ENCODE measurements at regions not wholly inside any gene's neighbourhood (a gene's known extent, or its start where the extent isn't known, plus 50 kb on each side); places are given as distances from the start of the nearest gene placed in this dataset.

DNA sequence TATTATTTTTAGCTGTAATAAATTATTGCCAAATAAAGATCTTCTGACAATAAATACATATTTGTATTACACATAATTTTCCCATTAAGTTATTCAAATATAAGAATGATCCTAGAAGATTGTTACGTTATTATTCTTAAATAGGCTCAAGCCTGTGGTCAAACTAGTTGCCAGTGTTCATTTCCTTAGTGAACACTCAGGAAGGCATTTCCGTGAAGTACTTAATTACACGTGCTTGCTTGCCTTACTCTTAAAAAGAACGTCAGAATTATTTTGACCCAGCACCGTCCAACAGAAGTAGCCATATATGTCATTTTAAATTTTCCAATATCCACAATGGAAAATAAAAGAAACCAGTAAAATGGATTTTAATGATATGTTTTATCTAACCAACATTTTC, 249.8 kb downstream of the TXNL1 start:
- ChIA-PET CTCF (no interaction called here), POLR2A (no interaction called here)
- ATAC-seq (no peak), DNase-seq (no peak)
- Mint-ChIP-seq H3K27ac (no peak overlapping the region), H3K9me3 (ENCODE audit: insufficient read depth) (no peaks in the 10 kb centered on the region), H3K27me3 (ENCODE audit: low read depth) (no peaks in the 10 kb centered on the region), H3K36me3 (ENCODE audit: low read depth) (no peaks in the 10 kb centered on the region), H3K4me1 (ENCODE audit: low read depth) (no peaks in the 10 kb centered on the region), H3K4me3 (no peak overlapping the region)

DNA sequence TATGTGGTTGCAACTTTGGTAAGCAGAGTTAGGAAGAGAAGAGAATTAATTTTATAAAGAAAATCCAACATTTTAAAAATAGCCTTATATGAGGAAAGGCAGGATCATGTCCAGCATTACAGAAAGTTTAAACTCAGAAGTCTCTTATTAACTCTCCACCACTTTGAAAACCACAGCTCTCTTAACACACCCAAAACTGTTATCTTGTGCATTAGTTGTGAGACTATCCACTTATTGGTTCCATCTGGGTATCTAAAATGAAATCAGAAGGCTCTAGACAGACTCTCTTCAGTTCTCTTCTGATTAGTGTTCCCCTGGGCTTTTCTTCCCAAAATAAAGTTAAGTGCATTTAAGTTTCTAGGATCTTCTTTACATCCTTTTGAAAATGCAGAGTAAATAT, 251.5 kb downstream of the TXNL1 start:
- Mint-ChIP-seq H3K4me3 (no peak overlapping the region), H3K4me1 (ENCODE audit: low read depth) (no peaks in the 10 kb centered on the region), H3K27me3 (ENCODE audit: low read depth) (no peaks in the 10 kb centered on the region), H3K27ac (no peak overlapping the region), H3K36me3 (ENCODE audit: low read depth) (no peaks in the 10 kb centered on the region), H3K9me3 (ENCODE audit: insufficient read depth) (no peaks in the 10 kb centered on the region)
- no peak for ATAC-seq
- CTCF ChIA-PET: no interaction called here
- POLR2A ChIA-PET: no interaction called here
- DNase-seq: no peak

DNA sequence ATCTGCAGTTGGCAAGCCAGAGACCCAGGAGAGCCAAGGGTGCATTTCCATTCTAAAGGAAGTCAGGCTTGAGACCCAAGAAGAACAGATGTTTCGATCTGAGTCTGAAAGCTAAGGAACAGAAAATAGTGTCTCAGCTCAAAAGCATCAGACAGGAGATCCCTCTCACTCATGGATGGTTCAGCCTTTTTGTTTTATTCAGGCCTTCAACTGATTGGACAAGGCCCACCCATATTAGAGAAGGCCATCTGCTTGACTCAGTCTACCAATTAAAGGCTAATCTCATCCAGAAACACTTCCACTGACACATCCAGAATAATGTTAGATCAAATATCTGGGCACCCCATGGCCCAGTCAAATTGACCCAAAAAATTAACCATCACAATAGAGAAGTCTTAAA, 255.0 kb downstream of the TXNL1 start:
- Mint-ChIP-seq H3K4me3 (no peak overlapping the region), H3K27me3 (ENCODE audit: low read depth) (no peaks in the 10 kb centered on the region), H3K9me3 (ENCODE audit: insufficient read depth) (no peaks in the 10 kb centered on the region), H3K27ac (no peak overlapping the region), H3K4me1 (ENCODE audit: low read depth) (no peaks in the 10 kb centered on the region), H3K36me3 (ENCODE audit: low read depth) (no peaks in the 10 kb centered on the region)
- ChIA-PET POLR2A (no interaction called here), CTCF (no interaction called here)
- ATAC-seq: no peak
- no peak for DNase-seq

DNA sequence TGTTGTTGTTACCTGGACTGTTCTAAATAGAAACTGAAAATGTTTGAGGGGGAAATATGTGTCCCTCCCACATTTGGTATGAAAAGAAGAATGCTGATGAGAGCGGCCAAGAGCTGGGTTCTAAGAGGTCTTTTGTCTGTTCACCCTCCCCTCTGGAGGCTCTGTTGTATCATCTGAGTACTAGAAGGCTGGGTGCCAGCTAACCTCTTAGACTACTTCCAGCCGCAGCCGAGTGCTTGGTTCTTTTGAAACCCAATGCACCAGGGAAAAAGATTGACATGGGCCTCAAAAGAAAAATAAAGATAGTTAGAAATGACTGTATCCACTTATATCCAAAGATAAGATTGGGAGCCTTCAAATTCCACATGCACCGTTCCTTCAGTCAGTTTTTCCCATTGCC, 255.9 kb downstream of the TXNL1 start:
- H3K36me3 Mint-ChIP-seq (ENCODE audit: low read depth): no peaks in the 10 kb centered on the region
- H3K4me1 Mint-ChIP-seq (ENCODE audit: low read depth): no peaks in the 10 kb centered on the region
- H3K27ac Mint-ChIP-seq: no peak overlapping the region
- no peaks in the 10 kb centered on the region for H3K9me3 Mint-ChIP-seq (ENCODE audit: insufficient read depth)
- no peak for DNase-seq
- ChIA-PET POLR2A (no interaction called here), CTCF (no interaction called here)
- ATAC-seq: no peak
- no peaks in the 10 kb centered on the region for H3K27me3 Mint-ChIP-seq (ENCODE audit: low read depth)
- no peak overlapping the region for H3K4me3 Mint-ChIP-seq

DNA sequence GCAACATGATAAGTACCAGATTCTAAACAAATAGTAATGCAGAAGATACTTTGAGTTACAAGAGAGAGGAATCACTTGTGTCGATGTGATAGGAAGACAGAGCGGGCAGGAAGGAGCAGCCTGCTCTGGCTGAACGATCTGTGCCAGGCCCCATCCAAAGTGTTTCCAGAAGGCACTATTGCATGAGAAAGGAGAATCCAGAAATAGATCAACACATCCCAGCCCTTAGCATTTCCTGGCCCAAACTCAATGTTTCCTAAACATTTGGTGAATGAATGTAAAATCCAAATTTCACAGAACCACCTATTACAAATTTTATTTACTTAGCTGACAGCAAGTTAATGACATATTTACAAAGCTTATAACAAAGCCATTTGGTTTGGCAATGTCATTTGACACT, 257.2 kb downstream of the TXNL1 start:
- Mint-ChIP-seq H3K27me3 (ENCODE audit: low read depth) (no peaks in the 10 kb centered on the region), H3K4me3 (no peak overlapping the region), H3K9me3 (ENCODE audit: insufficient read depth) (no peaks in the 10 kb centered on the region), H3K36me3 (ENCODE audit: low read depth) (no peaks in the 10 kb centered on the region), H3K4me1 (ENCODE audit: low read depth) (no peaks in the 10 kb centered on the region), H3K27ac (no peak overlapping the region)
- ChIA-PET POLR2A (no interaction called here), CTCF (no interaction called here)
- ATAC-seq: no peak
- no peak for DNase-seq

DNA sequence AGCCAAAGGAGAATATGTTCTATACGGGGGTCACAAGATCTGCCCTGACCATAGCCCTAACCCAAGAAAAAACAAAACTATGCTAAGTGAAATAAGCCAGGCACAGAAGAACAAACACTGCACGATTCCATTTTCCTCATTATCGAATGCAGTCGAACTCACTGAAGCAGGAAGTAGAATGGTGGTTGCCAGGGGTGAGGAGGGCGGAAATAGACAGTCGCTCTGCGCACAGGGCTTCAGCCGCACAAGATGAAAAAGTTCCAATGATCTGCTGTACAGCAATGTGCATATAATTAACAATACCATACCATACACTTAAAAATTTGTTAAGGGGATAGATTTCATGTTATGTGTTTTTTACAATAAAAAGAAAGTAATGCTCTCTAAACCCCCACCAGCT, 257.7 kb downstream of the TXNL1 start:
- ATAC-seq: no peak
- Mint-ChIP-seq H3K27ac (no peak overlapping the region), H3K9me3 (ENCODE audit: insufficient read depth) (no peaks in the 10 kb centered on the region), H3K36me3 (ENCODE audit: low read depth) (no peaks in the 10 kb centered on the region), H3K4me1 (ENCODE audit: low read depth) (no peaks in the 10 kb centered on the region), H3K4me3 (no peak overlapping the region), H3K27me3 (ENCODE audit: low read depth) (no peaks in the 10 kb centered on the region)
- ChIA-PET CTCF (no interaction called here), POLR2A (no interaction called here)
- no peak for DNase-seq

DNA sequence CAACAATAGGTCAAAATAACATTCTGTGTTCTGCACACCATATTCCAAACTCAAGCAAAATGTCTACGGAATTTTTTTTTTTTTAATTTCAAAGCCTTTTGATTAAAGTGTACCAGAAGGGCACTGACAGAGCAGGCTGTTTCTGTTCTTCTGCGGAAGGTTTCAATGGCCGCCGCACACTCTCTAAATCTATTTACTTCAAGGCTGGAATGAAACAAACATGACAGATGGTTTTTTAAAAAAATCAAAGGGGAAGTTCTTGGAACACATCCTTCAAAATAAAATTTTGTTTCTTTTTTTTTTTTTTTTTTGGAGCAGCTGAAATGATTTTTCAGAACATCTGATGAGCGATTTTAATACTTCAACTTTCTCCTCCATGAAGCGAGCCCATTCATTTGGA, 259.1 kb downstream of the TXNL1 start:
- Mint-ChIP-seq H3K27me3 (ENCODE audit: low read depth) (no peaks in the 10 kb centered on the region), H3K9me3 (ENCODE audit: insufficient read depth) (no peaks in the 10 kb centered on the region), H3K4me3 (no peak overlapping the region), H3K27ac (no peak overlapping the region), H3K36me3 (ENCODE audit: low read depth) (no peaks in the 10 kb centered on the region), H3K4me1 (ENCODE audit: low read depth) (no peaks in the 10 kb centered on the region)
- no peak for DNase-seq
- CTCF ChIA-PET: no interaction called here
- ATAC-seq: no peak
- POLR2A ChIA-PET: no interaction called here

DNA sequence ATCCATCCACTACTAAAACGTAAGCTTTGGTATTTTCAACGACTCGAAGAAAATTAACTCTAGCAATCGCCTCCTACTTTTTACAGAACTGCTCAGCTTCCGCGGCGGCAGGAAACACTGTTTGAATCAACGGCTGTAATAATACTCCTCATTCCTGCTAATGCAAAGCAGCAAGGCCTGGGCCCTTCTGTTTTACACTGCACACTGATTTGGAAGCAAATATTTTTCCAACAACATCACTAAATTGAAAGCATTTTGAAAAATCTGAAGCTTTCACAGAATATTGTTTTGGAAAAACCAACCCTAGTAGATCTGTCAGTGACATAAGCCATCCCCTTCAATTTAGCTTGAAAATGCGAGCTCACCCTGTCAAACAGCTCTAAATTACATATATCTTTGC, 261.2 kb downstream of the TXNL1 start:
- Mint-ChIP-seq H3K4me1 (ENCODE audit: low read depth) (no peaks in the 10 kb centered on the region), H3K36me3 (ENCODE audit: low read depth) (no peaks in the 10 kb centered on the region), H3K27ac (no peak overlapping the region), H3K9me3 (ENCODE audit: insufficient read depth) (no peaks in the 10 kb centered on the region), H3K27me3 (ENCODE audit: low read depth) (no peaks in the 10 kb centered on the region), H3K4me3 (no peak overlapping the region)
- POLR2A ChIA-PET: no interaction called here
- DNase-seq (no peak), ATAC-seq (no peak)
- CTCF ChIA-PET: no interaction called here

DNA sequence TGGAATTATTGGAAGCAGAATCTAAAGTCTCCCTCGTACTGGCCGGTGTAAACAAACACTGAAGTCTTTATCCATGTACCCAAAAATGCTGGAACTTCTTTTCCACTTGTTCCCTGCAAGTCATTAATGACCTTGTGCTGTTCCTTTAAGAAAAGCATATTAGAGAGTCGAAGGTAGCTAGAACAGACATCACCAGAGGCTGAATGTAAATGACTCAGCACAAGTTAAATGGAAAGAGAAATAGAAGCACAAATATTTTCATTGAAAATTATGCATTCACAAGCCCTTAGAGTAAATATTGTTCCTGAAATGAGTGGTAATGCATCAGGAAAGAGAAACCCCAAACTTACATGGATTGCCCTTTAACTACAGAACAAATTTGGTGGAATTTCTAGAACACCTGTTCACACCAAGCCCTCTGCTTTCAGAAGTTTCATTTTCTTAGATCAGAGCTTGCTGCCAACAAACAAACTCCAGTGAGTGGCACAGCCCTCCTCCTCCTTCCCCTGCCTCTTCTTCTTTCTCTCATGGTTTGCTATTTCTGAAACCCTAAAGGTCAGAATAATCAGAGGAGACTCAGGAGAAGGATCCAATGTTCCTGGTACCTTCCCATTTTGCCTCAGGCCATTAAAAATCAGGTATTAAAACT, 264.3 kb downstream of the TXNL1 start:
- no peak for DNase-seq
- H3K9me3 Mint-ChIP-seq (ENCODE audit: insufficient read depth): no peaks in the 10 kb centered on the region
- H3K4me1 Mint-ChIP-seq (ENCODE audit: low read depth): no peaks in the 10 kb centered on the region
- CTCF ChIA-PET: no interaction called here
- POLR2A ChIA-PET: no interaction called here
- no peaks in the 10 kb centered on the region for H3K36me3 Mint-ChIP-seq (ENCODE audit: low read depth)
- H3K4me3 Mint-ChIP-seq: no peak overlapping the region
- H3K27ac Mint-ChIP-seq: no peak overlapping the region
- no peaks in the 10 kb centered on the region for H3K27me3 Mint-ChIP-seq (ENCODE audit: low read depth)
- no peak for ATAC-seq

DNA sequence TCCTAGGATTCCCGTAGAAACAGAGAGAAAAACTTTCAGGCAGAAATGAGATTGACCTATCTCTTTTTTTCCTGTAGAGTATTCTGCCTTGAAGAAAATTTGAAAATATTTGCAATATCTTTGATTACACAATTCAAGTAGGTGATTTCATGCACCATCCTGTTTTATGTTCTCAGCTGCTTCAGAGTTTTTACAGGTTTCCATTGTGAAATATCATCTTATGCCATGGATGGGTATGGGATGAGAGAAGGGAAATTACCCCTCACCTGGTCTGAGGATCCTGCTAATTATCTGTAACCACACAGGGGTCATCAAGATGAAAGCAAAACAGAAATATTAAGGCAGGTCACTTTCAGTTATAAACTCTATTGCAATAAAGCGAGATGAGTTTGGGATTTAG, 264.8 kb downstream of the TXNL1 start:
- ATAC-seq (no peak), DNase-seq (no peak)
- ChIA-PET POLR2A (no interaction called here), CTCF (no interaction called here)
- H3K9me3 Mint-ChIP-seq (ENCODE audit: insufficient read depth): no peaks in the 10 kb centered on the region
- H3K4me1 Mint-ChIP-seq (ENCODE audit: low read depth): no peaks in the 10 kb centered on the region
- H3K36me3 Mint-ChIP-seq (ENCODE audit: low read depth): no peaks in the 10 kb centered on the region
- H3K27ac Mint-ChIP-seq: no peak overlapping the region
- no peaks in the 10 kb centered on the region for H3K27me3 Mint-ChIP-seq (ENCODE audit: low read depth)
- no peak overlapping the region for H3K4me3 Mint-ChIP-seq

DNA sequence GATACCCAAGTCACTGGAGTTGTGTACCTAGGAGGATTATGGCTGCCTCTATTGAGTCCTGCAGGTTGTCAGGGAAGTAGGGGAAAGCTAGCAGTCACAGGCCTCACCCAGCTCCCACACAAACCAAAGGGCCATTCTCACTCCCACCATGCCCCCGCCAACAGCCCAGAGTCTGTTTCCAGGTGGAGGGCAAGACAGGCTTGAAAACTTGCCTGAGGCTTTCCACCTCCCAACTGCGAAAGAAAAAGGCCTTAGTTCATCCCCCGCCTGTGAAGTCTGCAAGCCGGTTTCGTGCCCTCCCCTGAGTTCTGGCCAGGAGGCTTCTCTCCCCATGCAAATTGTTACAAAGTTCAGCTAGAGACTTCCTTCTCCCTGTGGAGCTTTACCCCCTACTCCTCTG, 270.3 kb downstream of the TXNL1 start:
- H3K27ac Mint-ChIP-seq: no peak overlapping the region
- H3K4me3 Mint-ChIP-seq: no peak overlapping the region
- no peaks in the 10 kb centered on the region for H3K9me3 Mint-ChIP-seq (ENCODE audit: insufficient read depth)
- H3K27me3 Mint-ChIP-seq (ENCODE audit: low read depth): no peaks in the 10 kb centered on the region
- no peaks in the 10 kb centered on the region for H3K4me1 Mint-ChIP-seq (ENCODE audit: low read depth)
- DNase-seq (no peak), ATAC-seq (no peak)
- CTCF ChIA-PET: no interaction called here
- no peaks in the 10 kb centered on the region for H3K36me3 Mint-ChIP-seq (ENCODE audit: low read depth)
- POLR2A ChIA-PET: no interaction called here

DNA sequence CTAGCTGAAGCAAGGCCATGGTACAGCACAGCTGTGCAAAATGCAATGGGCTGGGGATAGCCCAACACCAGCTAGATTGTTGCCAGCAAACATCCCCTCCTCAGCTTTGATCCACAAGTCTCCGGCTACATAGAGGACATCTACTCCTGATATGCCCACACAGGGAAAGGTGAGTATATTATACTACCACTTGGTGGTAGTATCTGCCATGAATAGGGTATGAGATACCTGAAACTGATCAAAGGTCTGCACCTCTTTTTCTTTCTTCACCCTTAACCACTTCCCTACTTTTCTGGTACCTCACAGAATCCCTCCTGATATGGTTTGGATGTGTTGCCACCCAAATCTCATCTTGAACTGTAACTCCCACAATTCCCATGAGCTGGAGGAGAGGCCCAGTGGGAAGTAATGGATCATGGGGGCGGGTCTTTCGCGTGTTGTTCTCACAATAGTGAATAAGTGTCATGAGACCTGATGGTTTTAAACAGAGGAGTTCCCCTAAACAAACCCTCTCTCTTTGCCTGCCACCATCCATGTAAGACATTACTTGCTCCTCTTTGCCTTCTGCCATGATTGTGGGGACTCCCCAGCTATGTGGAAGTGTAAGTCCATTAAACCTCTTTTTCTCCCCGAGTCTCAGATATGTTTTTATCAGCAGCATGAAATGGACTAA, 279.6 kb downstream of the TXNL1 start:
- Mint-ChIP-seq H3K4me3 (no peak overlapping the region), H3K36me3 (ENCODE audit: low read depth) (no peaks in the 10 kb centered on the region), H3K4me1 (ENCODE audit: low read depth) (no peaks in the 10 kb centered on the region), H3K27ac (no peak overlapping the region), H3K27me3 (ENCODE audit: low read depth) (no peaks in the 10 kb centered on the region), H3K9me3 (ENCODE audit: insufficient read depth) (peaks cover 8% of the 10 kb centered on the region)
- DNase-seq (no peak), ATAC-seq (no peak)
- ChIA-PET CTCF (no interaction called here), POLR2A (no interaction called here)

DNA sequence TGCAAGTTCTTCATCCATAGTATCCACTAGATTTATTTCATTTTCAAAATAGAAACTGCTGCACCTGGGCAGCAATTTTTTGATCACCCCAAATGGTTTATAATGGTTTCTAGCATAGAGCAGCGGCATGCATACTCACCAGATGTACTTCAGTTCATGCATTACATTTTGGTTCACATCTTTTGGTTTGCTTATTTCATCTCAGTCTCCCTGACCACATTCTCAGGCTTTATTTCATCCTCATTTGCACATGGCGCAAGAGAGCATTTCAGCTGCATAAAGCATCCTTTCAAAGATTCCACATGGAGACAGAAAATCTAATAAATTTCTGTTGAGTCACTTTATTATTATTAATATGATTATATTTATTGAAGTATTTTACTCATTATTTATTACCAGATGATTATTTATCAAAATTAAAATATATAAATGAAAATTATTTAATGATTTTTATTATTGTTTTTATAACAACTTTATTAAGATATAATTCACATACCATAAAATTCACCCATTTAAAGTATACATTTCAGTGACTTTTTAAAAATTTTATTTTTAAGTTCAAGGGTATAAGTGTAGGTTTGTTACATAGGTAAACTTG, 284.6 kb downstream of the TXNL1 start:
- no peak for DNase-seq
- H3K9me3 Mint-ChIP-seq (ENCODE audit: insufficient read depth): no peaks in the 10 kb centered on the region
- no peak overlapping the region for H3K27ac Mint-ChIP-seq
- no peaks in the 10 kb centered on the region for H3K36me3 Mint-ChIP-seq (ENCODE audit: low read depth)
- H3K27me3 Mint-ChIP-seq (ENCODE audit: low read depth): no peaks in the 10 kb centered on the region
- H3K4me1 Mint-ChIP-seq (ENCODE audit: low read depth): no peaks in the 10 kb centered on the region
- ChIA-PET CTCF (no interaction called here), POLR2A (no interaction called here)
- ATAC-seq: no peak
- H3K4me3 Mint-ChIP-seq: no peak overlapping the region

All from activated CD8-positive, alpha-beta T cell treated with anti-CD3 and anti-CD28 coated beads, Interleukin-2, amount 10 ng/mL, durations not matched to agents 7 days and 5 days (primary cell).